Left ventricle myocardium superior (tissue), 1 donor: ENCODE measurements at regions not wholly inside any gene's neighbourhood (a gene's known extent, or its start where the extent isn't known, plus 50 kb on each side); places are given as distances from the start of the nearest gene placed in this dataset.
"Not testable (repeated sequence)": the region's sequence is repeated elsewhere in the genome, so short reads cannot be mapped to it uniquely, and the experiment has no call there.

Experiments
- ATAC-seq: fragments of 200-7000 bp; cut with Tn5 transposase; one replicate; pipeline ENCODE4 v1.9.1; 2020; ENCODE audit warnings: mild to moderate bottlenecking, moderate library complexity
- DNase-seq: peaks from one replicate; pipeline ENCODE4 v3.0.0-alpha.2; 2020
- intact Hi-C: fragments of 100-400 bp; cut with micrococcal nuclease; formaldehyde crosslinking; loops from one replicate; pipeline ENCODE4 v1.11.0; 2022
- donor health status: DM: no; HTN: yes; CAD: no; lungs with severe emphysema.

GRCh38 chr7:149930374-149931068 lies 56.8 kb downstream of the ATP6V0E2 start:
- intact Hi-C loops = not testable (repeated sequence)
- peak; percentile 94 for ATAC-seq

GRCh38 chr7:149933776-149934175 lies 60.0 kb downstream of the ATP6V0E2 start:
- intact Hi-C loops, DNase-seq, ATAC-seq: not testable (repeated sequence)

More at GRCh38 chr7:149930374-149931068, 56.8 kb downstream of the ATP6V0E2 start:
- not testable (repeated sequence) for DNase-seq

GRCh38 chr7:149947346-149947745 lies 73.6 kb downstream of the ATP6V0E2 start:
- DNase-seq, ATAC-seq, intact Hi-C loops: not testable (repeated sequence)

GRCh38 chr7:149948444-149948843 lies 74.7 kb downstream of the ATP6V0E2 start:
- intact Hi-C loops, ATAC-seq, DNase-seq: not testable (repeated sequence)

GRCh38 chr7:149949863-149950577 lies 76.3 kb downstream of the ATP6V0E2 start:
- ATAC-seq = peak; percentile 45
- intact Hi-C loops, DNase-seq: not testable (repeated sequence)

- ATAC-seq, DNase-seq, intact Hi-C loops: not testable (repeated sequence)
Observed at GRCh38 chr7:149950578-149950924, 76.8 kb downstream of the ATP6V0E2 start.

GRCh38 chr7:149951579-149951978 lies 77.8 kb downstream of the ATP6V0E2 start:
- ATAC-seq, intact Hi-C loops, DNase-seq: not testable (repeated sequence)

GRCh38 chr7:149958880-149959279 lies 85.1 kb downstream of the ATP6V0E2 start:
- DNase-seq, ATAC-seq, intact Hi-C loops: not testable (repeated sequence)

- intact Hi-C loops, DNase-seq, ATAC-seq: not testable (repeated sequence)
Observed at GRCh38 chr7:149960863-149961262, 87.1 kb downstream of the ATP6V0E2 start.

GRCh38 chr7:149961878-149962277 lies 88.1 kb downstream of the ATP6V0E2 start:
- DNase-seq, intact Hi-C loops, ATAC-seq: not testable (repeated sequence)

- intact Hi-C loops, DNase-seq: not testable (repeated sequence)
- ATAC-seq = peak; percentile 64
Observed at GRCh38 chr7:149962685-149963319, 89.0 kb downstream of the ATP6V0E2 start.

GRCh38 chr7:149963985-149964384 lies 90.2 kb downstream of the ATP6V0E2 start:
- intact Hi-C loops, DNase-seq, ATAC-seq: not testable (repeated sequence)

- ATAC-seq, intact Hi-C loops, DNase-seq: not testable (repeated sequence)
Observed at GRCh38 chr7:149966444-149966843, 92.7 kb downstream of the ATP6V0E2 start.

GRCh38 chr7:149972977-149973376 lies 99.2 kb downstream of the ATP6V0E2 start:
- intact Hi-C loops, DNase-seq, ATAC-seq: not testable (repeated sequence)

GRCh38 chr7:149973681-149974080 lies 99.9 kb downstream of the ATP6V0E2 start:
- ATAC-seq, DNase-seq, intact Hi-C loops: not testable (repeated sequence)

GRCh38 chr7:149975608-149976007 lies 101.8 kb downstream of the ATP6V0E2 start:
- ATAC-seq, intact Hi-C loops, DNase-seq: not testable (repeated sequence)

GRCh38 chr7:149978537-149978936 lies 104.8 kb downstream of the ATP6V0E2 start:
- ATAC-seq, intact Hi-C loops, DNase-seq: not testable (repeated sequence)

GRCh38 chr7:149978944-149979343 lies 105.2 kb downstream of the ATP6V0E2 start:
- intact Hi-C loops, ATAC-seq, DNase-seq: not testable (repeated sequence)

- ATAC-seq = peak; percentile 78
- intact Hi-C loops, DNase-seq: not testable (repeated sequence)
Observed at GRCh38 chr7:149982537-149983112, 108.9 kb downstream of the ATP6V0E2 start.
